22Rv1 (cell line): ENCODE measurements at regions not wholly inside any gene's neighbourhood (a gene's known extent, or its start where the extent isn't known, plus 50 kb on each side); places are given as distances from the start of the nearest gene placed in this dataset.

Source experiments
- CTCF ChIP-seq: fragments of 450-650 bp; IDR thresholded peaks from 2 replicates; pipeline ENCODE4 v1.5.1; 2017; ENCODE audit warnings: mild to moderate bottlenecking
- ZFX ChIP-seq: fragments of 450-650 bp; IDR thresholded peaks from 2 replicates; pipeline ENCODE4 v1.6.1; 2017; ENCODE audit warnings: antibody characterized with exemption, borderline replicate concordance

- no peak for TF ChIP-seq CTCF
- no peak for TF ChIP-seq ZFX
These were observed 247.3 kb upstream of the LYZL1 start for GRCh38 chr10:29041616-29042015.
